ENCODE measurements at regions not wholly inside any gene's neighbourhood (a gene's known extent, or its start where the extent isn't known, plus 50 kb on each side); places are given as distances from the start of the nearest gene placed in this dataset.
A peak's percentile ranks its signal among the peaks of the same experiment; 100 is the strongest.
"Not testable (repeated sequence)": the region's sequence is repeated elsewhere in the genome, so short reads cannot be mapped to it uniquely, and the experiment has no call there.

DNA sequence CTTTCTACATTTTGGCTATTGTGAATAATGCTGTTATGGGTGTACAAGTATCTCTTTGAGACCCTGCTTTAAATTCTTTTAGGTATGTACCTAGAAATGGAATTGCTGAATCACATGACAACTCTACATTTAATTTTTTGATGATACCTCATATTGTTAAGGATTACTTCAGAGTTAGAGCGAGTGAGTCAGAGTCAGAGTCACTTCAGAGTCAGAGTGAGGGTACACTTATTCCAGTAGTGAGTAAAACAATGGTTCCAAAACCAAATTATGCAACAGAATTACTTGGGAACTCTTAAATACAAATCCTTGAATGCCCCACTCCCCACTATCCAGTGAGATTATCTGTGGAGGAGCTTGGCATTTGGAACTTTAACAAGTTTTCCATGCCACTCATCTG lies 50.3 kb upstream of the SNRK start:
- peak; percentile 41 for DNase-seq (ENCODE audit: low read depth)

DNA sequence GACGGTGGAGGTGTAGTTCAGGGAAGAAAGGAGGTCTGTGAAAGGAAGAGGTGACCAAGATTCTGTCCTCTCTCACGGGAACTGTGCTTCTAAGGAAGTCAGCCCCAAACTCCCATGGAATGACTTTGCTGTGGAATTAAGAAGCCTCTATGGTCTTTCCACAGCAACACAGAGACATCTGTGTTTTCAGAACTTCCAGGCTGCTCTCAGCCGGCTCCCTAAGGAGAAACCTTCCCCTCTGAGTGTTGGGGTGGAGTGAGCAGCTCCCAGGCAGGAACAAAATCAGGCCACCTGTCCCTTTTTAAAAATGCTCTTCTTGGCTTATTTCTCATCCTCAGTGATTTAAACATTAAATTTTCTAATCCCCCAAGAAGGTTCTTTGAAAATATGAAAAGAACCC lies 53.3 kb upstream of the SNRK start:
- DNase-seq (ENCODE audit: low read depth) = no peak

DNA sequence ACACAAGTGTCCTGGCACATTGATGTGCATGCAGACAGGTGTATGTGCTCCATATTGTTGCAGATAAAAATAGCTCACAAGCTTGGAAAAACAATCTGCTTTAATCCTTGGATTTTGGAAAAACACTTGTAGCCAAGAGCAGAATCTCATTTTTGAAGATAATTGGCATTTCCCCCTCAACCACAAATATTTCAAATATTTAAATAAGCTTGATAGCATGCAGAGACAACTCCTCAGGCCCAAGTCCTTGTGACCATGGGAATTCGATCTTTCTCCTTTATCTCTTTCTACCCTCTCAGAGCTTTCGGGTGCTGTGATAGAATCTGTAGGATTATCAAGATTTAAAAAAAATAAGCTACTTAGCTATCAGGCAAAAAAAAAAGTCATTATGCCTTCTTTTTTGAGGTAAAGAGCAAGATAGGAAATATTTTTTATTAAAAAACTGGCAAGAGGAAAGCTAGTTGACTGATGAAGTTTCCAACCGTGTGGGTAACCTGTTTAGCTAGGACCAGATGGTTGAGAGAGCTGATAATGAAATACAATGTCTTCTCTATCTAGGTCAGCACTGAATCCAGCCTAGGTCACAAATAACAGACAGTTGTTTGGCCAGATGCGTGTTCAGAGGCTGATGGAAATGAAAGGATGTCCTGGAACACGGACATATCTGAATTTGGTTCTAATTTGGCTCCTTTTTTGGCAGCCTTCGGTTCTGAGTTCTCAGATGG lies 54.9 kb upstream of the SNRK start:
- DNase-seq (ENCODE audit: low read depth) = peak; percentile 28

DNA sequence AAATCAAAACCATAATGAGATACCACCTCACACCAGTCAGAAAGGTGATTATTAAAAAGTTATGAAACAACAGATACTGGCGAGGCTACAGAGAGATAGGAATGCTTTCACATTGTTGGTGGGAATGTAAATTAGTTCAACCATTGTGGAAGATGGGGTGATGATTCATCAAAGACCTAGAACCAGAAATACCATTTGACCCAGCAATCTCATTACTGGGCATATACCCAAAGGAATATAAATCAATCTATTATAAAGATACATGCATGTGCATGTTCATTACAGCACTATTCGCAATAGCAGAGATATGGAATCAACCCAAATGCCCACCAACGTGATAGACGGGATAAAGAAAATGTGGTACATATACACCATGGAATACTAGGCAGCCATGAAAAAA lies 56.5 kb upstream of the SNRK start:
- not testable (repeated sequence) for DNase-seq (ENCODE audit: low read depth)

DNA sequence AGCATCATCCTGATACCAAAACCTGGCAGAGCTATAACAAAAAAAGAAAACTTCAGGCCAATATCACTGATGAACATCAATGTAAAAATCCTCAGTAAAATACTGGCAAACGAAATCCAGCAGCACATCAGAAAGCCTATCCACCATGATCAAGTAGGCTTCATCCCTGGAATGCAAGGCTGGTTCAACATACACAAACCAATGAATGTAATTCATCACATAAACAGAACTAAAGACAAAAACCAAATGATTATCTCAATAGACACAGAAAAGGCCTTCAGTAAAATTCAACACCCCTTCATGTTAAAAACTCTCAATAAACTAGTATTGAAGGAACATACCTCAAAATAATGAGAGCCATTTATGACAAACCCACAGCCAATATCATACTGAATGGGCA lies 58.7 kb upstream of the SNRK start:
- DNase-seq (ENCODE audit: low read depth) = not testable (repeated sequence)

DNA sequence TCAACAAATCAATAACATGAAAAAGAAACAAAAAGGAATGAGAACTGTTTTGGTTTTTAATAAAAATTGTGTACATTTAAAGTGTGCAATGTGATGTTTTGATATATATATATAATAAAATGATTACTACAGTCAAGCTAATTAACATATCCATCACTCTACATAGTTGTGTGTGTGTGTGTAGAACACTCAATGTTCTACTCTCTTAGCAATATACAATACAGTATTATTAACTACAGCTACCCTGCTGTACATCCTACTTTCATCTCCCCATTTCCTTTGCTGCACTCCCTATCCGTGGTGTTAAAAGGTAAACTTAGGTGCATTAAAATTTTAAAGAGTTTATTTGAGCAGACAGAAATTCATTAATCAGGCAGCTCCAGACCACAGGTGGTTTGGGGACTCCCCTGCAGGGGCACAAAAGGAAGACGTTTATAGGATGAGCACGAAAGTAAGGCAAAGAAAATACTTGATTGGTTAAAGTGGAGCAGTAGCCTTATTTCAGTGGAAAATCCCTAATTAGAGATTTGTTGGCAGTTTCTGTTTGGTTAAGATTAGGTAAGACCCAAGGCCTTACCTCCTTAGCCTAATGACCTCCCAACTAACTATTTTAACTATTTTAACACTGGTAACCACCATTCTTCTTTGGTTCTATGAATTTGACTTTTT lies 61.8 kb upstream of the SNRK start:
- DNase-seq (ENCODE audit: low read depth) = no peak

DNA sequence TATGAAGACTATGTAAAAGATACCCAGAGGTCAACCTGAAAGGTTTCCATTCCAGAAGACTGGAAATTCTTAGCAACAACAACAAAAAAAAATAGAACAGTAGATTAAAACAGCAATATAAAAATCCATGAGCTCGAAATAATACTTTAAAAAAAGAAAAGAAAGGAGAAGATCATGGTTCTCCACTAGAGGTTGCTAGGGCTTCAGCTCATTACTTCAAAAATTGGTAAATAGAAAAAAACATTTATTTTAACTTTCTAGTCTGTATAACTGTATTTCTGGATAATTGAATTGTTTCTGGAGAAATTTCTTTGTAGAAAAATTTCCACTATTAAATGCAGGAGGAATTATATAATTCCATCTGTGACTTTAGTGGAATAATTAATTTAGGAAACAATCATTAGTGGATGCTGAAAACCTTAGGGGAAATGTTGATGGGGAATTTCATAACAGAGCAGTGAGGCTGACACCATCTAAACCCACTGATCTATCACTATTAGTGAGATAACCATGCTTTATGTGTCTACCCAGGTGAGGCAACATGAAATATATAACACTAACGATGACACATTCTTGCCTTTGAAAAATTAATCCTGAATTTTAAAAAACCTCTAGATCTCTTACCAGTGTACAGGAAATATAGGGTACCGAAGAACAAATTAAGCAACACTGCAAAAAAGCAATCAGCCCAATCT lies 62.5 kb upstream of the SNRK start:
- no peak for DNase-seq (ENCODE audit: low read depth)

DNA sequence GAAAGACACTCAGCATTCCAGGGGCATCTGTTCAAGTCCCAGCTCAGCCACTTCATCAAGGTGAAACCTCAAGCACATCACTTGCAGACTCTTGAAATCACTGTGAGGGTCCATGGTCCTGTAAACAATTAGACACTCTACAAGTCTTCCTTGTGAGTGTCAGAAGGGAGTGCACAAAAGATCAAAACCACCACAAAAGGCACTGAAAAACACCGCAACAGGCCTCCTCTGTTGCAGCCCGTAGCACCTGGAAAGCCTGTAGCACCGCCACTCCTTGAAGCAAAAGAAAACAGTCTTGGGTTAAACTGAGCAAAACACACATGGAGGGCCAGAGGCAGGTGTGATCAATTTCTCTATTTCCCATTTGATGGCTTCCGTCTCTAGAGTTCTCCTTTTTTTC lies 63.8 kb upstream of the SNRK start:
- no peak for DNase-seq (ENCODE audit: low read depth)

DNA sequence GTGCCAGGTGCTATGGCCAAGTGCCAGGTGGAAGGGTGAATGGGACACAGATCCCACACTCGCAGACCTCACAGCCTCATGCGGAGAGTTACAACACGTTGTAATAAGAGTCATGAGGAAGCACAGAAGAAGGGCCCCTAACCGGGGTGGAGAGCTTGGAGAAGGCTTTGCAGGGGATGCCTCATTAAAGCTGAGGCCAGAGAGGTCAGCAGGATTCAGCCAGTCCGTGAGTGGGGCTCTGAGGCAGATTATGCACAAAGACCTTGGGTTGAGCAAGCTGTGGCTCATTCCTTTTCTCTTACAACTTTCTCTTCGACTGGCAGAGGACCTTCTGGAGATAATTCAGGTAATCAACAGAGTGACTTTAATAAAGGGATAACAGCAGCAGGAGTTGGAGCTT lies 65.3 kb upstream of the SNRK start:
- peak; percentile 47 for DNase-seq (ENCODE audit: low read depth)

DNA sequence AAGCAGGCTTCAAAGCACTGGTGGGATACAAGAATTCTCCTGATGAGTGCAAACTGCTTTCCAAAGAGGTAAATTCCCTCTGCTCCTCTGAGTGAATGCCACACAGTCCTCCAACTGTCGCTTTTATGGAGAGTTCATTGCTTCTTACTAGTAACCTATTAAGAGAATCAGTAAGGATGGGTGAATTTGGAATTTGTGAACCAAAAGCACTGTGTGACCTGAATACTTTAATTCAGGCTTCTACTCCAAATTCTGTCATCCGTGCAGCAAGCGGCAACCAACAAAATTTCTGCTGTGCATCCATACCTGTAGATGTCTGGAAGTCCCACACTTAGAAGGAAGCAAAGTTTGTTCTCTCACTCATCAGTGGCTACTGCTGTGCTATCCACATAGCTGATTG lies 66.7 kb upstream of the SNRK start:
- DNase-seq (ENCODE audit: low read depth) = peak; percentile 37

DNA sequence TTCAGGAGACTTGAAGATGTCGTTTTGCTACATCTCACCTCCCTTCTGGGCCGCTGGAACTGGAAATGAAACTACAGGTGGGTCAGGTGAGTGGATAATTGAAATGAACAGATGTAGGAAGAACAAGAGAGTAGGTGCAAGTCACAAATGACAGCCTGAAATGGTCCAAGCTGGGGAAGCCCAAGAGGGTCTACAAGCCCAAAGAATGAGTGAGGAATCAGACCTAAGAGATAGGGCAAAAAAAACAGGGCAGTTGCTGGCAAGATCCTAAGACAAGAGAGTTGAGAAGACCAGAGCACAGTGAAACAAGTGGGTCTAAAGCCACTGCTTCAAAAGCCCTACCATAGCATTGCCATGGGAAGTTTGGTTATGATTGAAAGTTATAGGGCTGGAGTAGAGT lies 67.4 kb upstream of the SNRK start:
- DNase-seq (ENCODE audit: low read depth) = no peak

DNA sequence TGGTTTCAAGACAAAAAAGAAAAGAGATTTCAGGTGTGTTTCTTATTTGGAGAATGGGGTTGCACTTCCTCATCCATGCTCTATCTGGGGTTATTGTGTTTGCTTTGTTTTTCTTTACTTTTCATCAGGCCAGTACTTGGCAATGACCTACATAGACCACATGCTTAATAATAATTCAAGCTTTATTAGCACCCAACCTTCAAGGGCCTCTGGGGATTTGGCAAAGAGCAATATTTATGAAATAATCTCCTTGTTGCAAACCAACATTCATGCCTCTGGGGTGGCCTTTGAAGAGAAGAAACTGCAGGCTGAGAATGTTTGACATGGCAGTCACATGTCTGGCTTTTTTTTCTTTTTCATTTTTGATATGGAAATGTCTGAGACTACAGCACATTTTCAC lies 68.2 kb upstream of the SNRK start:
- DNase-seq (ENCODE audit: low read depth) = no peak

DNA sequence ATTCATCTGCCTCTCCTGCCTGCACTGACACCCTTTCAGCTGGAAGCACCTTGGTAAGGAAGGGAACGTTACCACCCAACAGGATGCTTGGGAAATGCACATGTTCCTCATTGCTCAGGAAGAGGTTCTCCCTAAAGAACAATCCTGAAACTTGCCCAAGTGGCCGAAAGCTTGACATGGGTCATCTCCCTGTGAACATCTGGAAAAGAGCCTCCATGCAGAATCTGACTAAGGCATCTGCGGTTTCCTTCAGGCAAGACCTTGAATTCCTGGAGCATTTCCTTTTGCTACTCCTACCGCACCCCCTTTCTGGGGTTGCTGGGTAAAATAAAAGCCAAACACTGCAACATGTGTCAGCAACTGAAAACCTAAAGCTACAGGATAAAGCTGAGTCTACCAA lies 68.7 kb upstream of the SNRK start:
- DNase-seq (ENCODE audit: low read depth) = no peak

DNA sequence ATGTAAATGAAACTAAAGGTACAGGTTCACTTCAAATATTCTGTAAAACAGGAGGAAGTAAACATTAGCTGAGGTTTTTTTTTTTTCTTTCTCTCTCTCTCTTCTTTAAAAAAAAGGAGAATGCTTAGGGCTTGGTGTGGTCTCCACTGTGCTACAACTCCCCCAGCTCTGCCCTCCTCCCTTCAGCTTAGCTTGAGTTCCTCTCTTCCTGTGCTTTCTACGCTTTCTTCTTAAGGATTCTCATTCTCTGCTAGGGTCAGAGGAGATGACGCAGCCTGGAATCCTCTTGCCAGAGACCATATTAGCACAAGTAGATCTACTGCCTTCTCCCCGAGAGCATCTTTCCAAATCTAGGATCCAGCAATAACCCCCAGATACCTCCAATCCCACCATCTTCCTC lies 69.1 kb upstream of the SNRK start:
- DNase-seq (ENCODE audit: low read depth) = no peak

DNA sequence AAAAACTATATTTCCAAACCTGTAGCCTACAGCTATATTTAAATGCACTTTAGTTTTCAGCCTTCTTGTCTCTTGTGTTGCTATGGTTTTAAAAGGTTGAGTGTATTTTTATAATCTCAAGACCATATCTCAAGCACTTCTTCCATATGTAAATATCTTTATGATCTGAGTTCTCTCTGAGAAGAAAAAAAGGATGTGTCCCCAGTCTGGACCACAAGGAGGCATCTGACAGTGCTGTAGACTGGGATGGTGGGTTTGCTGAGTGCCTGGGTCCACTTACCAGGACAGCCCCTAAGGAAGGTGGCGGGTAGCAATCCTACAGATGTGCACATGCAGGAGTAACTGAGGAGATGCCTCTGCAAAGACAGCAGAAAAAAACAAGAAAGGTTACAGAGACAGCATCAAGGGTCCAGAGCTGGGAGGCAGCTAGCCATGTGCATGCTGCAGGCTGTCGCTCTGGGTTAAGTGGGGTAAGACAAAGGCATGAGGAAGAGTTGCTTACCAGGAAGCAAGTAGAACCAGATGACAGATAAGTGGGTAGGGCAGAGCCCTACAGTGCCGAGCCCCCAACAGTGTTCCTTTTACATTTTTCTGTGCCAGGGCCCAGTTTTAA lies 70.6 kb upstream of the SNRK start:
- DNase-seq (ENCODE audit: low read depth) = no peak

DNA sequence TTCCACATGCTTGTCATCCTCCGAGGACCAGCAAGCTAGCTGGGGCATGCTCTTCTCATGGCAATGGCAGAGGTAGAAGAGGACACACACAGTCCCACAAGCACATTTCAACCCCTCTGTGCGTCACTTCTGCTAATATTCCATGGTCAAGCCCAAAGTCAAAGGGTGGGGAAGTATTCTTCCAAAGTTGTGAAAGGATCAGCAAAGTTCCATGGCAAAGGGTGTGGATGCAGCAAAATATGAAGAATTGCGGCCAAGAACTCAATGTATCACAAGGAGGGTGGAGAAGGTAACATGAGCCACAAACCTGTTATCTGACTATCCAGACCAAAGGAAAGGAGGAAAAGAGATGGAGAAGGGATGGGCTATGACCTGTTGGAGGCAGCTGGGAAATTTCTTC lies 71.2 kb upstream of the SNRK start:
- no peak for DNase-seq (ENCODE audit: low read depth)

DNA sequence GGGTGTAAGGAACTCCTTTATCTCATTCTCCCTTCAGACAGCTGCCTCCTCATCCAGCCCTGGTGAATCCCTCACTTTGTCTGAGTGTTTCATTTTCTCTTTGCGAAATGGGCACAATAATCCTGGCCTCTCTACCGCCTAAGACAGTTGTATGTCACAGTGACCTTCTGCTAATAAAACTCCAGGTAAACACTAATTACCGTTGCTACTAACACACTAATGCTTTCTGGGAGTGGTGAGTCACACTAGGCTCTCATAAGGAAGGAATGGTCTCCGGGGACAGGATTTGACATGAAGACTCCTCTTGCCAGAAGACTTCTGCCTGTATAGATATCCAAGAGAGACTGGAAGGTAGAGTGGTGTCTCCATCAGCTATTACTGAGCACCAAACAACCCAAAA lies 71.7 kb upstream of the SNRK start:
- DNase-seq (ENCODE audit: low read depth) = peak; percentile 92

DNA sequence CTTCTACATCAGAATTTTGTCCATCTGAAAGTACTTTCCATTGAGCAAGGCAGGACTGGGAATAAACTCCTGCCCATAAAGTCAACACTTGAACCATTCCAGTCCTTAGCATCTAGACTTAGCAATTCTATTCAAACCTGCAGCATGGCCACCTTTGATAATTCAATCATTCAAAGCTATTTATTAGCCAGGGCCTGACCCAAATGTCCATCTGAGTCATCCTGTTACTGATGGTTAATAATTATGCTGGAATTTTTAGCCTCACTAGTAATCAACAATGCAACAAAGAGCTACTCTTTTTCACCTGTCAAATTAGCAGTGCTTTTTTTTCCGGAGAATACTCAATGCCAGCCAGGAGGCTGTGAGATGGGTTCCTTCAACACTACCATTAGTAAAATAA lies 72.7 kb upstream of the SNRK start:
- peak; percentile 97 for DNase-seq (ENCODE audit: low read depth)

DNA sequence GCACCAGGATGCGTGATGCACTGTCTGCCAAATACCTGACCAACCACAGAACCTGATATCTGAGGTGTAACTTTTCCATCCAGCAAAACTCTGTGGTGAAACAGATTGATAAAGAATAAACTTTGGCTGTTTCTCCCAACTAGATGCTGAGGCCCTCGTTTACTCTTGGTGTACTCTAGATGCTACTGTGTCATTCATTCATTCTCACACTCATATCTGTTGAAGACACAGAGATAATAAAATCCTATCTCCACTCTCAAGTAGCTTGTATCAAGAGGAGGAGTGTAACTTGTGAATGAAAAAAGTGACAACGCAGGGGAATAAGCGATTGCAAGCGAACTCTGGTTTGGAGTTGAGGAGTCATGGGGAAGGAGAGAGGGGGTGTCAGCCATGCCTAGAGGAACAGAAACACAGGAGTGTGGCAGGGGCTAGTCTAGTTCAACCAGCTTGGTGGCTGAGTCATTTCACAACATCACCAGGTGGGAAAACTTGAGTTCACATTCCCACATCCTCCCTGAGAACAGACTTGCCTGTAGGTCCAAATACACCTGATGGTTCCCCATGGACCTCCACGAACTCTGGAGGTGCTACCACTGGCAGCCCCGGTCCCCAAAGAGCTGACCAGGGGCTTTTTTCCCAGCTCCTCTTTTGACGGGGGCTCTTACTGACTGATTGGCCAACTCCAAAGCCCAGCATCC lies 73.3 kb upstream of the SNRK start:
- DNase-seq (ENCODE audit: low read depth) = peak; percentile 88

DNA sequence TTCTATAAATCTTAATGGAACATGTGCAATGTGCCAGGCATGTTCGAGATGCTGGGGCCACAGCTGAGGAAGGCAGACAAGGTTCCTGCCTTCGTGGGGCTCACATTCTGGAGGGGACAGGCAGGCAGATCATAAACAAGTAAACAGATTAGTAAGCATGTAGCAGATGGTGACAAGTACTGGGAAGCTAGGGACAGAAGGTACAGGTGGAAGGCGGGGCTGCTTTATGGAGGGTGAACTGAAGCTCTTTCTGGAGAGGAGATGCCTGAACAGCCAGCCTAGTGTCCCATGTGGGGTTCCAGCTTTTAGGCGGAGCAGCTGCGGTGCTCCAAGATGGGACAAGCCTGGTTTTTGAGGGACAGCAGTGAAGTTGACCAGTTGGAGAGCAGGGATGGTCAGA lies 74.7 kb upstream of the SNRK start:
- no peak for DNase-seq (ENCODE audit: low read depth)

DNA sequence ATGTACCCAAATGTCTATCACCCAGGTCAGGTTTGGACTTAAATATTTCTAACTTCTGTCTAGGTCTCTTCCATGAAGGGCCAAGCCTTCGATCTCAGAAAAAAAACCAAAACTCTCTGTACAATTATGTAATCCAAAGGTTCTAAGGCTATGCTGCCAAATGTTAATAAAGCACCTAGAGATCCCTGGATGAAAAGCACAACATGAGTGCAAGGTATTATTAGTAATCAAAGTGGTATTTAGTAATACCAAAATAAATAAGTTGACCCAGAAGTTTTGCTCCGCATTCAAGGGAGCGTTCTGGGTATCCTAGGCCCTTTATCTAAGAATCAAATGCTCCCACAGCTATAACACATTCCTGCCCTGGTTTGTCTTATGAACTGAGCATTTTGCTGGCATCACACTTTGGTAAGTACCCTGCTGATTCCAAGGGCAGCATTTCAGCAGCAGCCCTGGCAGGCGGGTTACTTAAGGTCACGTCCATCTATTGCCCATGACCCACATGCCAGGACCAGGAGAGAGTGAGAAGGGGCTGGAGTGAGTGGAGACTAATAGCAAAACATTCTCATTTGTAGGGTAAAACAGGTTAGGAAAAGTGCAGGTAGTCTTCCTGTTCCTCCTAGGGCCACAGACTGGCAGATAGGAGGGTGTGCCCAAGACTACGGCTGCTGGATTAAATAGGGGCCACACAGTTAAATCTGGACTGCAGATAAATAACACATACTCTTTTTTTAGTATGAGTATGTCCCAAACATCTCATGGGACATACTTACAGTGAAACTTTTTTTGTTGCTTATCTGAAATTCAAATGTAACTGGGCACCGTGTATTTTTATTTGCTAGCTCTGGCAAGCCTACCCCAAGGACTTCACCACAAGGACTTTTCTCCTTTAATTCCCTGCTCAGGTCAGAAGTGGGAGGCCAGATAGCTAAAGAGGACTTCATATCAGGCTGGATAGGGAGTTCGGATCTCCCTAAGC lies 76.0 kb upstream of the SNRK start:
- DNase-seq (ENCODE audit: low read depth) = peak; percentile 22
